ENCODE measurements at regions not wholly inside any gene's neighbourhood (a gene's known extent, or its start where the extent isn't known, plus 50 kb on each side); places are given as distances from the start of the nearest gene placed in this dataset.

- no peak for TF ChIP-seq CTCF (IDR thresholded peaks at IDR 0.05; ENCODE audit: borderline replicate concordance, control extremely low read depth, extremely low read depth, insufficient read depth, missing control alignments)
- DNase-seq (ENCODE audit: low spot score) = no peak
- in situ Hi-C loops (cut with MboI; ENCODE audit: low sequenced_read_pairs, unreplicated experiment) = no loop called here
Observed at GRCh38 chr21:19237608-19238007, 834.0 kb upstream of the TMPRSS15 start.

DNA sequence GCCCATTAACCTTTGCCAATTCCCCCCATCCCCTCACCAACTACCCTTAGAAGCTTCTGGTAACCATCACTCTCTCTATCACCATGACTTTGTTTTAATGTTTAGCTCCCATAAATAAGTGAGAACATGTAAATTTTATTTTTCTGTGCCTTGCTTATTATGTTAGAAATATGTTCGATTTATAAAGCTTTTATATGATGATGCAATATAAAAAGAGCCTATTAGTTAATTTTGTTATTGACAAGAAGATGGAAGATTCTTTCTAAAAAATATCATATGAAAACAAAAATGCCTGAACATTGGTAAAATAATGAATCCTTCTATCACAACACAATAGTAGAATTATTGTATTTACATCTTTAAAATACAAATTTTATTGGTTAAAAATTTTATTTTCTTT, 836.1 kb upstream of the TMPRSS15 start:
- DNase-seq (ENCODE audit: low spot score) = no peak
- in situ Hi-C loops (cut with MboI; ENCODE audit: low sequenced_read_pairs, unreplicated experiment) = no loop called here
- TF ChIP-seq CTCF (IDR thresholded peaks at IDR 0.05; ENCODE audit: borderline replicate concordance, control extremely low read depth, extremely low read depth, insufficient read depth, missing control alignments) = no peak

DNA sequence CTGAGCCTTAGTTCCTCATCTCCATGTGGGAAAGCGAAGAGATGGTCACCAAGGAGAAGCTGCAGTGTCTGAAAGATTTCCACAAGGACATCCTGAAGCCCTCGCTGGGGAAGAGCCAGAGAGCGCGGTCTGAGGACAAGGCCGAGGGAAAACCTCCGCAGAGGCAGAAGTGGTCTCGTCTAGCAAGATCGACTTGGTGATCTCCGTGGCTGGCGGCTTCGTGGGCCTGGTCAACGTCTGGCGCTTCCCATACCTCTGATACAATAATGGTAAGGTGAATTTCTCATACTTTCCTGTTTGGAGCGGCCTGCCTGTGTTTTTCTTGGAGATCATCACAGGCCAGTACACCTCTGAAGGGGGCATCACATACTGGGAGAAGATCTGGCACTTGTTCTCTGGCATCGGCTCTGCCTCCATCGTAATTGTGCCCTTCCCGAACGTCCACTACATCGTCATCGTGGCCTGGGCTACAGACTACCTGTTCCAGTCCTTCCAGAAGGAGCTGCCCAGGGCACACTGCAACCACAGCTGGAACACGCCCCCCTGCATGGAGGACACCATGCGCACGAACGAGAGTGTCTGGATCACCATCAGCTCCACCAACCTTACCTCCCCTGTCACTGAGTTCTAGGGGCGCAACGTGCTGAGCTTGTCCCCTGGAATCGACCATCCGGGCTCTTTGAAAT, 841.1 kb upstream of the TMPRSS15 start:
- in situ Hi-C loops (cut with MboI; ENCODE audit: low sequenced_read_pairs, unreplicated experiment) = no loop called here
- no peak for DNase-seq (ENCODE audit: low spot score)
- no peak for TF ChIP-seq CTCF (IDR thresholded peaks at IDR 0.05; ENCODE audit: borderline replicate concordance, control extremely low read depth, extremely low read depth, insufficient read depth, missing control alignments)

DNA sequence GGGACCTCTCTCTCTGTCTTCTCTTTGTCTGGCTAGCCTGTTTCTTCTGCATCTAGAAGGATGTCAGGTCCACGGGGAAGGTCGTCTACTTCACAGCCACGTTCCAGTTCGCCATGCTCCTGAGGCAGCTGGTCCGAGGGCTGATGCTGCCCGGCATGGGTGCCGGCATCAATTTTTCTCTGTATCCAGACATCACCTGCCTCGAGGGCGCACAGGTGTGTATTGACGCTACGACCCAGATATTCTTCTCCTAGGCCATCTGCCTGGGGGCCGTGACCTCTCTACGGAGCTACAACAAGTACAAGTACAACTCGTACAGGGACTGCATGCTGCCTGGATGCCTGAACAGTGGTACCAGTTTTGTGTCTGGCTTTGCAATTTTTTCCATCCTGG, 841.6 kb upstream of the TMPRSS15 start:
- in situ Hi-C loops (cut with MboI; ENCODE audit: low sequenced_read_pairs, unreplicated experiment) = no loop called here
- no peak for DNase-seq (ENCODE audit: low spot score)
- no peak for TF ChIP-seq CTCF (IDR thresholded peaks at IDR 0.05; ENCODE audit: borderline replicate concordance, control extremely low read depth, extremely low read depth, insufficient read depth, missing control alignments)

DNA sequence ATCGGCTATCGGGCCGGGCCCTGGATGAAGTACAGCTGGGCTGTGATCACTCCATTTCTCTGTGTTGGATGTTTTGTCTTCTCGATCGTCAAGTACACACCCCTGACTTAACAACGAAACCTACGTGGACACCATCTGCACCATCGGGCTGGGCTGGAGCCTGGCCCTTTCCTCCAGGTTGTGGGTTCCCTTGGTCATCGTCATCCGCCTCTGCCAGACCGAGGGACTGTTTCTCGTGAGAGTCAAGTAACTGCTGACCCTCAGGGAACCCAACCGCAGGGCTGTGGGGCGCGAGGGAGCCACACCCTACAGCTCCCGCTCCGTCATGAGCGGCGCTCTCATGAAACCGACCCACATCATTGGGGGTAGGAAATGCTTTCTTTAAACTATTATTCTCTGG, 842.4 kb upstream of the TMPRSS15 start:
- in situ Hi-C loops (cut with MboI; ENCODE audit: low sequenced_read_pairs, unreplicated experiment) = no loop called here
- no peak for TF ChIP-seq CTCF (IDR thresholded peaks at IDR 0.05; ENCODE audit: borderline replicate concordance, control extremely low read depth, extremely low read depth, insufficient read depth, missing control alignments)

DNA sequence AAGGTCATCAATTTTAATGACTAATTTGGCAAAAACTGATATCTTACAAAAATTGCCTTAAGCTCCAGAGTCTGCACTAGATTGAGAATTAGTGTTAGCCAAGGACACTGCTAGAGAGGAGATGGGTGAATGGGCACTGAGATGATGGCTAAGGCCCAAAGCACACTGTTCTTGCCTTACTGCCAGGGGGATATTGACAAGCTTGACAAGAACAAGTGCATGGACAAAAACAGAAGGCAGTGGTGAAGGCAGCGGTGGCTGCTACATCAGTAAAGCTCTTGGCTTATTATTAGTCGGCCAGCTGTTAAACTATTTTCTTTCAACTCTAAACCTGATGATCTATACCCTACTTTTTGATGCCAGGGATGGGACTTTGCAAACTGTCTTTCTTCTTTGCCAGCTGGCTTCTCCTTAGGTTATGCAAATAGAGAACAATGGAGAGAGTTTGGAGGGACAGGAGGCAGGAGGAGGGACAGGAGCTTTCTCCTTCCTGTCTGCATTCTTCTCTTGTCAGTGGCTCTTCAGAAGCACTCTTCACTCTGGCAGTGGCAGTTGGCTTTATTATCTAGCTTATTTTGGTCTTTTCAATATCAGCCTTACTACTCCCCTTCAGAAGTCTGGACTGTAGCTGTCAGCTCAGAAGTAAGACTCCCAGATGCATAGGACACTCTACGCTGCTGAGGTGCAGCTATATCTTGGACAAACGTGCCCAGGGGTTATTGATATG, 853.5 kb upstream of the TMPRSS15 start:
- DNase-seq (ENCODE audit: low spot score) = no peak
- in situ Hi-C loops (cut with MboI; ENCODE audit: low sequenced_read_pairs, unreplicated experiment) = no loop called here

More for the DNA sequence above, 842.4 kb upstream of the TMPRSS15 start:
- no peak for DNase-seq (ENCODE audit: low spot score)

More for the DNA sequence above, 853.5 kb upstream of the TMPRSS15 start:
- TF ChIP-seq CTCF (IDR thresholded peaks at IDR 0.05; ENCODE audit: borderline replicate concordance, control extremely low read depth, extremely low read depth, insufficient read depth, missing control alignments) = no peak
